CD14-positive monocyte (primary cell): ENCODE measurements at regions not wholly inside any gene's neighbourhood (a gene's known extent, or its start where the extent isn't known, plus 50 kb on each side); places are given as distances from the start of the nearest gene placed in this dataset.
A peak's percentile ranks its signal among the peaks of the same experiment; 100 is the strongest.

Source experiments
- DNase-seq, 3 donors: peaks; one replicate each; pipeline ENCODE4 v3.0.0-alpha.2; 2011 to 2022
- H2AFZ ChIP-seq: 2 replicates; pipeline ENCODE4 v1.6.0; 2012; ENCODE audit warnings: mild to moderate bottlenecking, low read depth, low read length, inconsistent platforms; ENCODE audit not compliant: insufficient read depth, poor library complexity, severe bottlenecking
- H3K27ac ChIP-seq, 2 donors: 1 replicate in 1 of 2; 2 replicates in 1 of 2; pipeline ENCODE4 v1.5.1; 2012 to 2013; ENCODE audit warnings: low read length in 2 of 2, control low read depth in 1 of 2, inconsistent platforms in 1 of 2, low read depth in 1 of 2, mild to moderate bottlenecking in 1 of 2
- H3K27me3 ChIP-seq, 2 donors: one replicate each; pipeline versions ENCODE4 v1.6.0 to v1.6.1; 2011 to 2013; ENCODE audit warnings: low read length in 2 of 2; ENCODE audit not compliant: control insufficient read depth in 2 of 2, insufficient read depth in 2 of 2
- H3K36me3 ChIP-seq, 2 donors: replicated peaks in 1 of 2; 1 replicate in 1 of 2; 2 replicates in 1 of 2; pipeline versions ENCODE4 v1.5.1 to v1.6.1; 2012 to 2013; ENCODE audit warnings: low read length in 2 of 2, control low read depth in 1 of 2, inconsistent platforms in 1 of 2, mild to moderate bottlenecking in 1 of 2; ENCODE audit not compliant: insufficient read depth in 2 of 2, control insufficient read depth in 1 of 2
- H3K4me1 ChIP-seq, 2 donors: 1 replicate in 1 of 2; 2 replicates in 1 of 2; pipeline versions ENCODE4 v1.5.1 to v1.6.1; 2012 to 2013; ENCODE audit warnings: low read length in 2 of 2, control low read depth in 1 of 2, inconsistent platforms in 1 of 2, mild to moderate bottlenecking in 1 of 2, moderate library complexity in 1 of 2; ENCODE audit not compliant: insufficient read depth in 2 of 2, control insufficient read depth in 1 of 2
- H3K4me2 ChIP-seq: replicated peaks from 2 replicates; pipeline ENCODE3; 2012; ENCODE audit warnings: low read length, moderate library complexity, mild to moderate bottlenecking; ENCODE audit not compliant: poor library complexity, severe bottlenecking; ENCODE audit errors: extremely low read depth
- H3K4me3 ChIP-seq, 3 experiments: fragments of 200-600 bp in 1 of 3; sonication (generic) in 1 of 3; replicated peaks in 1 of 3; 1 replicate in 2 of 3; 2 replicates in 1 of 3; pipeline ENCODE4 v1.5.1; 2011 to 2013; ENCODE audit warnings: low read length in 3 of 3, mild to moderate bottlenecking in 3 of 3, control low read depth in 2 of 3, low read depth in 2 of 3, inconsistent platforms in 1 of 3, moderate library complexity in 1 of 3
- H3K79me2 ChIP-seq: 2 replicates; pipeline ENCODE4 v1.6.0; 2012; ENCODE audit warnings: mild to moderate bottlenecking, control low read depth, inconsistent platforms, low read length, moderate library complexity; ENCODE audit not compliant: insufficient read depth
- H3K9ac ChIP-seq: 2 replicates; pipeline ENCODE4 v1.6.0; 2017; ENCODE audit warnings: low read length, mild to moderate bottlenecking; ENCODE audit not compliant: insufficient read depth, poor library complexity, severe bottlenecking
- H3K9me3 ChIP-seq, 2 donors: replicated peaks in 1 of 2; 1 replicate in 1 of 2; 2 replicates in 1 of 2; pipeline versions ENCODE4 v1.5.1 to v1.6.1; 2012 to 2013; ENCODE audit warnings: low read length in 2 of 2, control low read depth in 1 of 2; ENCODE audit not compliant: control insufficient read depth in 1 of 2, insufficient read depth in 1 of 2
- H4K20me1 ChIP-seq: 2 replicates; pipeline ENCODE4 v1.6.0; 2012; ENCODE audit warnings: mild to moderate bottlenecking, low read length, control low read depth, moderate library complexity; ENCODE audit not compliant: insufficient read depth
- H3K27ac Mint-ChIP-seq, 7 donors: one replicate each; pipeline ENCODE4 v1.8.0; 2020; ENCODE audit warnings: mild to moderate bottlenecking in 7 of 7, mixed read lengths in 7 of 7, moderate library complexity in 6 of 7, inconsistent platforms in 2 of 7
- H3K27me3 Mint-ChIP-seq, 3 donors: one replicate each; pipeline ENCODE4 v1.8.0; 2021 to 2022; ENCODE audit warnings: low read depth in 3 of 3, mild to moderate bottlenecking in 3 of 3, mixed read lengths in 3 of 3, moderate library complexity in 3 of 3, inconsistent platforms in 1 of 3
- H3K36me3 Mint-ChIP-seq, 2 donors: one replicate each; pipeline ENCODE4 v1.8.0; 2020; ENCODE audit warnings: mixed read lengths in 2 of 2, inconsistent platforms in 1 of 2, mild to moderate bottlenecking in 1 of 2
- H3K4me1 Mint-ChIP-seq: one replicate; pipeline ENCODE4 v1.8.0; 2020; ENCODE audit warnings: mild to moderate bottlenecking, mixed read lengths
- H3K4me3 Mint-ChIP-seq, 2 donors: one replicate each; pipeline ENCODE4 v1.8.0; 2020; ENCODE audit warnings: mild to moderate bottlenecking in 2 of 2, mixed read lengths in 2 of 2, moderate library complexity in 1 of 2
- H3K9me3 Mint-ChIP-seq, 7 donors: one replicate each; pipeline ENCODE4 v1.8.0; 2020 to 2022; ENCODE audit warnings: mixed read lengths in 7 of 7, mild to moderate bottlenecking in 6 of 7, moderate library complexity in 6 of 7, inconsistent platforms in 2 of 7
- CTCF ChIP-seq: fragments of 200-600 bp; IDR thresholded peaks from one replicate; pipeline ENCODE4 v1.8.0; 2022; ENCODE audit warnings: antibody characterized with exemption, mild to moderate bottlenecking
- WGBS: methylation state at CpG from one replicate; pipeline ENCODE4 v1.1.5; 2013; ENCODE audit warnings: missing lambda C conversion rate; ENCODE audit not compliant: insufficient coverage; 5-methylcytosine and 5-hydroxymethylcytosine counted together
- intact Hi-C, 2 donors: fragments of 100-400 bp; cut with micrococcal nuclease; formaldehyde crosslinking; loops; one replicate each; pipeline versions ENCODE4 v1.15.0 to v1.15.1; 2023

DNA sequence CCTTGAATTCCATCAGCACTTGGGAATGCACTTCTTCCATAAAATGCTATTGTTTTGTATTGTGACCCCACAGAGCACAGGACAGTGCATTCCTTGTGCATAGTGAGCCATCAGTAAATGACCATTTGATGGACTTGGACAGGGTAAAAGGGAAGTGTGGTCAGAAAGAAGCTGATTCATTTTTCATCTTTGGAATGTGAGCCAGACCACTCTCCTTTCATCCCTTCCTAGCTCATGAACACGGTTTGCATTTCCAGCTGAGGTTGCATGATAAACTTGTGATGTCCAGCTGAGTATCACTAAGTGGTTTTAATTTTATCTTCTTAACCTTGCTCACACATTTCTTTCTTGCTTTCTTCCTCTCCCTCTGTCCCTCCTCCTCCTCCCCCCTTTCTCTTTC is 101.3 kb downstream of the NUDT12 start:
- no peaks in the 10 kb centered on the region for H3K36me3 ChIP-seq
- Mint-ChIP-seq H3K36me3 (no peaks in the 10 kb centered on the region), H3K9me3 (peaks cover 0 to 3% (median 0%) of the 10 kb centered on the region in 7 donors), H3K27ac (no peak overlapping the region), H3K4me3 (peak overlapping the region in 1 of 2 donors; percentile 44), H3K27me3 (peaks cover 0 to 1% (median 0%) of the 10 kb centered on the region in 3 donors), H3K4me1 (peaks cover 19% of the 10 kb centered on the region)
- no peaks in the 10 kb centered on the region for H4K20me1 ChIP-seq
- no peaks in the 10 kb centered on the region for H3K9me3 ChIP-seq
- H3K27me3 ChIP-seq, result no peaks in the 10 kb centered on the region
- no peak overlapping the region for H3K9ac ChIP-seq
- no peak overlapping the region for H3K4me3 ChIP-seq
- H3K27ac ChIP-seq, result no peak overlapping the region
- intact Hi-C loops, result no loop called here
- DNase-seq, result no peak
- TF ChIP-seq CTCF, result no peak
- H3K79me2 ChIP-seq, result no peaks in the 10 kb centered on the region
- no peak overlapping the region for H3K4me2 ChIP-seq
- peak overlapping the region; percentile 46 for H2AFZ ChIP-seq
- H3K4me1 ChIP-seq, result peaks cover 7 to 9% of the 10 kb centered on the region in 2 donors
- no CpG with 5 or more reads among the region's 1 CpG for WGBS

DNA sequence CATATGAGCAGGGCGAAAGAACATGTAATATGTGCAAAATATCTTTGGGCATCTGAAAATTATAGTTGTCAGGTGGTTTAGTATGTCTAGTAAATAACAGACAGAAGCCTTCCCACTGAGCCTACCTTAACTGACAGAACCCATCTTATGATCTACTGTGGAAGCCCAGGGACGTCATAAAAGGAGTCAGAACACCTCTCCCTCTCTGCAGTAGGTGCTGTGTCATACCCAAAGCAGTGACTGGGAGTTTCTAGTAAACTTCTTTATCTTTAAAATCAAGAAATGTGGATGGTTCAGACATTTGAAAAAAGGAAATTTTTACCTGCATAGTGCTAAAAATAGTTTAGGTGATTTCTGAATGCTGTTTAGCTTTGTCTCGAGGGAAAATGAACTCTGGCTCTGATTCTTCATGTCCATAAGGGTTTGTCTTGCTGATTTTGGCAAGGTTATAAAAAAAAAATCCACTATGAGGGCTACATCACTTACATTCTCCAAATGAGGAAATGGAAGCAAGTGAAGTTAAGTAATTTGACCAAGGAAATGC is 104.0 kb downstream of the NUDT12 start:
- peaks cover 7 to 9% of the 10 kb centered on the region in 2 donors for H3K4me1 ChIP-seq
- peaks cover 17% of the 10 kb centered on the region for H3K4me1 Mint-ChIP-seq

More for the DNA sequence above, 104.0 kb downstream of the NUDT12 start:
- Histone ChIP-seq H3K27me3 (no peaks in the 10 kb centered on the region), H3K4me2 (no peak overlapping the region), H2AFZ (no peak overlapping the region), H3K27ac (no peak overlapping the region), H3K36me3 (no peaks in the 10 kb centered on the region), H4K20me1 (no peaks in the 10 kb centered on the region), H3K4me3 (no peak overlapping the region), H3K79me2 (no peaks in the 10 kb centered on the region), H3K9ac (no peak overlapping the region), H3K9me3 (no peaks in the 10 kb centered on the region)
- Mint-ChIP-seq H3K27me3 (no peaks in the 10 kb centered on the region), H3K36me3 (no peaks in the 10 kb centered on the region), H3K4me3 (no peak overlapping the region), H3K9me3 (peaks cover 0 to 3% (median 0%) of the 10 kb centered on the region in 7 donors), H3K27ac (no peak overlapping the region)
- no peak for TF ChIP-seq CTCF
- 80% methylated on average over 1 of the region's 3 CpGs for WGBS
- intact Hi-C loops, result no loop called here
- DNase-seq, result no peak
